Stimulated activated effector memory CD8-positive, alpha-beta T cell treated with anti-CD3 and anti-CD28 coated beads, Interleukin-12 subunit alpha, Interleukin-12 subunit beta, amount 100 ng/mL, for 72 hours (primary cell): ENCODE measurements at regions not wholly inside any gene's neighbourhood (a gene's known extent, or its start where the extent isn't known, plus 50 kb on each side); places are given as distances from the start of the nearest gene placed in this dataset.

Experiments used
- ATAC-seq: fragments of 150-1000 bp; cut with Tn5 transposase; 2 replicates; pipeline ENCODE4 v1.10.0; 2021
- DNase-seq, 2 donors: peaks; one replicate each; pipeline ENCODE4 v3.0.0; 2021 to 2022; ENCODE audit warnings: low spot score in 2 of 2
- H3K27ac Mint-ChIP-seq: one replicate; pipeline ENCODE4 v1.8.0; 2022; ENCODE audit warnings: mild to moderate bottlenecking, mixed read lengths
- H3K36me3 Mint-ChIP-seq: one replicate; pipeline ENCODE4 v1.8.0; 2022; ENCODE audit warnings: mild to moderate bottlenecking, mixed read lengths
- H3K4me1 Mint-ChIP-seq: one replicate; pipeline ENCODE4 v1.8.0; 2022; ENCODE audit warnings: mixed read lengths
- H3K4me3 Mint-ChIP-seq: one replicate; pipeline ENCODE4 v1.8.0; 2022; ENCODE audit warnings: mild to moderate bottlenecking, mixed read lengths
- H3K9me3 Mint-ChIP-seq: one replicate; pipeline ENCODE4 v1.8.0; 2022; ENCODE audit warnings: mixed read lengths

DNA sequence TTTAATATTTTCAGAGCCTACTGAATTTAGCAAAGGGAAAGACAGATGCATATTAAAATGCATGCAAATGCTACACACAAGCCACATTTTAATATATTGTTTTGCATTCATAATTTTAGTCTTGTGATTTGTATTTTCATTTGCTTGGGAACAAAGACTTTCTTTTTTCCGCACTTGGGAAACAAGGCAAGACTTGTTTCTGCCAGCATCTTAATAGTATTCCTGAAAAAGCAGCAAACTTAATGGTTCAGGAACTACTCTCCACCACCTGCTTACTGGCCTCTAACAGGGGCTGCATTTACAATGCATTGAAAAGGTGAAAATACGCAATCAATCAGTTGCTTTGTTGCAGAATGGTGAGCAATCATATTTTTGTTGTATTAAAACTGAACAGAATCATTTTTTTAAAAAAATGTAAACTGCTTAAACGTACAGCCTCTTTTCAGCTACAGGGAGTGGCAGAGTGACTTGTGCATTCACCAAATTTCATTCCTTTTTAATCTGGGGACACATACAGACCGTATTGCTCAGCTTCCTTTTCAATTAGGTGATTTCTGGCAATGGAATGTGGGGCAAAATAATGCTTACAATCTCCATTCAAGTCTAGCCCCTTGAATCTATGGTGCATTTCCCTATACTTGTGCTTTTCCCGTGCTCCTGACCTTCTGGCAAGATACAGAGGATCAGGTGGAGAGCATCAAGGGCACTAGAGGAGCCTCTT lies 144.1 kb upstream of the BTG1 start:
- Mint-ChIP-seq H3K4me1 (no peaks in the 10 kb centered on the region), H3K4me3 (no peak overlapping the region), H3K36me3 (no peaks in the 10 kb centered on the region), H3K27ac (no peak overlapping the region), H3K9me3 (peaks cover 3% of the 10 kb centered on the region)
- DNase-seq (no peak), ATAC-seq (no peak)

- Mint-ChIP-seq H3K27ac (no peak overlapping the region), H3K4me3 (no peak overlapping the region), H3K4me1 (no peaks in the 10 kb centered on the region), H3K9me3 (peaks cover 3% of the 10 kb centered on the region), H3K36me3 (no peaks in the 10 kb centered on the region)
- DNase-seq (no peak), ATAC-seq (no peak)
Observed at GRCh38 chr12:92288561-92288960, 142.9 kb upstream of the BTG1 start.

DNA sequence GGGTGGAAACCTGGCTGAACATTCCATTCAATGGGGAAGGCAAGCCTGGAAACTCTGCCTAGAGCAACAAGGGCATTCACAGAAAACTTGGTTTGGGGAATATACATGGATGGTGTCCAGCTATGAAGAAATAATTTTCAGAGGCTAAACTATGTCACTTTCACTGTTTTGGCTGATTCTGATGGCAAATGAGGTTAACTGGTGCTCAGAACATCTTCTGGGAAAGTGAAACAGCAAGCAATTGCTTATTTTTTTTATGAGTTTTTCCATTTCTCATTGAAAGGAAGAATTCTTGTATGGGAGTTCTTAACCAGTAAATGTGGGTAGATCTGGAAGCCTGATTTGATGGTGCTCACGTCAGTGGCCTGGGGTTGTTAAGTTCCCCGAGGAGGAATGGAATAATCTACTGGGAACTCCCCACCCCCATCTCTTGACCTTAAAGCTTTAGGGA lies 132.8 kb upstream of the BTG1 start:
- H3K4me1 Mint-ChIP-seq = no peaks in the 10 kb centered on the region
- no peak for ATAC-seq
- no peak overlapping the region for H3K4me3 Mint-ChIP-seq
- no peak for DNase-seq
- no peaks in the 10 kb centered on the region for H3K36me3 Mint-ChIP-seq
- H3K27ac Mint-ChIP-seq = no peak overlapping the region
- H3K9me3 Mint-ChIP-seq = no peaks in the 10 kb centered on the region

DNA sequence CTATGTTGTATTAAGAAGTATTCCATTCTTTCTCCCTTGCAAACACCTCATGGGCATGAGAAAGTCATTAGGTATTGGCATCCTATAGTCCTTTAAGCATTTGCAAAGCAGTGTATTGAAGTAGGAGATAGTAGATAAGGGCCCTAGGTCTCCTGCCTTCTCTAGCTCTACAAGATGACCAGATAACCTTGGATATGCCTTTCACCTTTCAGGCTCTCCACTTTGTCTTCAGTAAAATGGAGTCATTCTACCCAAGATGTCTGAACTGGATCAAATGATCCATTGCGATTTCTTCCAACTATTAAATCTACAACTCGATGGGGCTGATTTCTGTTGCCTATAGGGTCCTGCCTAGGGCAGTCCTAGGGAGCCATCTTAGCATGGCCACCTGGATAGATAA lies 132.1 kb upstream of the BTG1 start:
- Mint-ChIP-seq H3K9me3 (no peaks in the 10 kb centered on the region), H3K4me1 (no peaks in the 10 kb centered on the region), H3K27ac (no peak overlapping the region), H3K36me3 (no peaks in the 10 kb centered on the region), H3K4me3 (no peak overlapping the region)
- no peak for DNase-seq
- ATAC-seq = no peak

DNA sequence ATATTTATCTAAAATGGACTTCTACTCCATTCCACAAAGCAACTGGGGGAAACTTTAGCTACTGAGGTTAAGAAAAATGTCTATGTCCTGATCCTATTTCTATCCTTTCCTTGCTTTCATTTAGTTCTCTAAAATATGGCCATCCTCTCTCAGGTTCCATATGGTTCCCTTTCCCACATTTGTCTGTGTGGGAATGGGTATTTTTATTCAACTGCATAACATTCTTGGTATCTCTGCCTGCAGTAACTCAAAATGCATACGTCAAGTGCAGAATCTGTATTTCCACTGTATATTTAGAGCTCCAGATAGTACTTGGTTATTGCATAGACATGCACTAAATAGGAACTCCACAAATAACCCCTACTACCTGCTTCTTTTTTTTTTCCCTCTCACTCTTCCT lies 130.6 kb upstream of the BTG1 start:
- H3K9me3 Mint-ChIP-seq = no peaks in the 10 kb centered on the region
- no peaks in the 10 kb centered on the region for H3K4me1 Mint-ChIP-seq
- H3K27ac Mint-ChIP-seq = no peak overlapping the region
- ATAC-seq (no peak), DNase-seq (no peak)
- no peaks in the 10 kb centered on the region for H3K36me3 Mint-ChIP-seq
- H3K4me3 Mint-ChIP-seq = no peak overlapping the region

DNA sequence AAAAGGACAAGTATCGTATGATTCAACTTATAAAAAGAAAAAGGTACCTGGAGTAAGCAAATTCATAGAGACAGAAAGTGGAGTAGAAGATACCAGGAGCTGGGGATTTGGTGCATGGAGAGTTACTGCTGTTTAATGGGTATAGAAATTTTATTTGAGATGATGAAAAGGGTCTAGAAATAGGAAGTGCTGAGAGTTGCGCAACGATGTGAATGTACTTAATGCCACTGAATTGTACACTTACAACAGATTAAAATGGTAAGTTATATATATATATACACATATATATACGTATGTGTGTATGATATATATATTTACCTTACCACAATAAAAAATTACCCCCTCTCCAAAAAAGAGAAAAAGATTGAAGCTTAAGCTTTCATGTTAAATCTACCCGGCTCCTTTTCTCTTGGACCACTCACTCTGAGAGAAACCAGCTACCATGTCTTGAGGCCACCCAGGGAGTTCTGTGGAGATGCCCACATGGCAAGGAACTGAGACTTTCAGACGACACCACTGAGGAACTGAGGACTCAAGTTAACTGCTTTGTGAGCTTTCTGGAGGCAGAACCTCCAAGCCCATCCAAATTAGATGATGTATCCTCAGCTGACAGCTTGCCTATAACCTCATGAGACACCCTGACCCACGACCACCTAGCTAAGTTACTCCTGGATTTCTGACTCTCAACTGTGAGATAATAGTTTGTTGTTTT lies 130.0 kb upstream of the BTG1 start:
- DNase-seq (no peak), ATAC-seq (no peak)
- no peak overlapping the region for H3K4me3 Mint-ChIP-seq
- H3K27ac Mint-ChIP-seq = no peak overlapping the region
- H3K4me1 Mint-ChIP-seq = no peaks in the 10 kb centered on the region
- no peaks in the 10 kb centered on the region for H3K36me3 Mint-ChIP-seq
- peaks cover 3% of the 10 kb centered on the region for H3K9me3 Mint-ChIP-seq

GRCh38 chr12:92273076-92273475 lies 127.4 kb upstream of the BTG1 start:
- H3K4me1 Mint-ChIP-seq = peaks cover 8% of the 10 kb centered on the region
- DNase-seq (no peak), ATAC-seq (no peak)
- no peaks in the 10 kb centered on the region for H3K36me3 Mint-ChIP-seq
- peaks cover 3% of the 10 kb centered on the region for H3K9me3 Mint-ChIP-seq
- no peak overlapping the region for H3K4me3 Mint-ChIP-seq
- peak overlapping the region; percentile 5 for H3K27ac Mint-ChIP-seq

GRCh38 chr12:92272061-92272964 lies 126.7 kb upstream of the BTG1 start:
- no peak overlapping the region for H3K27ac Mint-ChIP-seq
- H3K4me1 Mint-ChIP-seq = peaks cover 12% of the 10 kb centered on the region
- peaks cover 3% of the 10 kb centered on the region for H3K9me3 Mint-ChIP-seq
- no peak overlapping the region for H3K4me3 Mint-ChIP-seq
- ATAC-seq (no peak), DNase-seq (no peak)
- no peaks in the 10 kb centered on the region for H3K36me3 Mint-ChIP-seq

DNA sequence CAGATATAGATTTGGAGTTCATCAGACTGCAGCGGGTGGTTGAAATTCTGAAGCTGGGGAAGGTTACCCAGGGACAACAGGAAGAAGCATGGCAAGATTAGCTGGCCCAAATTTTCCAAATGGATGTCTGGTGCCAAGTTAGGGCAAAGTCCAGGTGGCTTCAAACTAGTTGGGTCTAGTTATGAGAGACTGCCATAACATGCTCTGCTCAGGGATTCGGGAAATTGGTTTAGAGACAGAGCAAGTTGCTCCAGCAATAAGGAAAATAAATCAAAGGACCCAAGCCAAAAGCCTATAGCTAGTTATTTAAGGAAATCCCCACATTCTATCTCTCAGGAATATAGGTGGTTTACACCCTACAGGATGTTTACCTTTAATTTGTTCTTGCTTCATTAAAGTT lies 125.7 kb upstream of the BTG1 start:
- DNase-seq (no peak), ATAC-seq (no peak)
- Mint-ChIP-seq H3K36me3 (no peaks in the 10 kb centered on the region), H3K4me1 (peaks cover 12% of the 10 kb centered on the region), H3K9me3 (peaks cover 3% of the 10 kb centered on the region), H3K27ac (peak overlapping the region; percentile 5), H3K4me3 (no peak overlapping the region)

GRCh38 chr12:92270521-92270920 lies 124.9 kb upstream of the BTG1 start:
- DNase-seq (no peak), ATAC-seq (no peak)
- Mint-ChIP-seq H3K4me3 (no peak overlapping the region), H3K9me3 (peaks cover 3% of the 10 kb centered on the region), H3K4me1 (peaks cover 12% of the 10 kb centered on the region), H3K36me3 (no peaks in the 10 kb centered on the region), H3K27ac (peak overlapping the region; percentile 5)

- no peak overlapping the region for H3K4me3 Mint-ChIP-seq
- H3K36me3 Mint-ChIP-seq = no peaks in the 10 kb centered on the region
- DNase-seq (no peak), ATAC-seq (no peak)
- H3K4me1 Mint-ChIP-seq = peaks cover 12% of the 10 kb centered on the region
- H3K27ac Mint-ChIP-seq = no peak overlapping the region
- peaks cover 3% of the 10 kb centered on the region for H3K9me3 Mint-ChIP-seq
Observed at GRCh38 chr12:92268946-92269345, 123.3 kb upstream of the BTG1 start.

- no peak overlapping the region for H3K27ac Mint-ChIP-seq
- no peaks in the 10 kb centered on the region for H3K9me3 Mint-ChIP-seq
- ATAC-seq = no peak
Observed at GRCh38 chr12:92261692-92262091, 116.0 kb upstream of the BTG1 start.

DNA sequence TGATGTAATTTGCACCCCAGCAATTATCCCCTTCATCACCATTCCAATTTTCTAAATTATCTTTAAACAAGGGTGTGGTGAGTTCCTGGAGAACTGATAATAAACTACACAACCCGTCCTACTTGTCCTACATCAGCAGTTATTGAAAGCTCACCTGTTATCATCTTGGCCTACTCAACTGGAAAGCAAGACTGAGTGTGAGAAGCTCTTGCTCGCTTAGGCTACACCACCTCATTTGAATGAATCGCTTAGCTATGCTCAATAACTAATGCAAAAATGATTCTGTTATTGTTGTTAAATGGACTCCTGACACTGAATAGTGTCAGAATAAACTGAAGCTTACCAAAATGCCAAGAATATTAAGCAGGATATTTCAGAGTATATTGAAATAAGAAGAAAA lies 115.4 kb upstream of the BTG1 start:
- DNase-seq (no peak), ATAC-seq (no peak)
- no peaks in the 10 kb centered on the region for H3K4me1 Mint-ChIP-seq
- H3K27ac Mint-ChIP-seq = no peak overlapping the region
- H3K4me3 Mint-ChIP-seq = no peak overlapping the region
- no peaks in the 10 kb centered on the region for H3K9me3 Mint-ChIP-seq
- no peaks in the 10 kb centered on the region for H3K36me3 Mint-ChIP-seq

More at GRCh38 chr12:92261692-92262091, 116.0 kb upstream of the BTG1 start:
- H3K4me1 Mint-ChIP-seq = no peaks in the 10 kb centered on the region
- no peaks in the 10 kb centered on the region for H3K36me3 Mint-ChIP-seq
- no peak for DNase-seq
- H3K4me3 Mint-ChIP-seq = no peak overlapping the region

GRCh38 chr12:92259696-92260251 lies 114.1 kb upstream of the BTG1 start:
- ATAC-seq (no peak), DNase-seq (no peak)
- Mint-ChIP-seq H3K36me3 (no peaks in the 10 kb centered on the region), H3K4me3 (no peak overlapping the region), H3K27ac (no peak overlapping the region), H3K9me3 (peaks cover 2% of the 10 kb centered on the region), H3K4me1 (no peaks in the 10 kb centered on the region)

- DNase-seq (no peak), ATAC-seq (no peak)
- Mint-ChIP-seq H3K4me1 (no peaks in the 10 kb centered on the region), H3K36me3 (no peaks in the 10 kb centered on the region), H3K4me3 (no peak overlapping the region), H3K27ac (no peak overlapping the region), H3K9me3 (peaks cover 2% of the 10 kb centered on the region)
Observed at GRCh38 chr12:92259291-92259690, 113.6 kb upstream of the BTG1 start.
